ENCODE measurements at regions not wholly inside any gene's neighbourhood (a gene's known extent, or its start where the extent isn't known, plus 50 kb on each side); places are given as distances from the start of the nearest gene placed in this dataset.

GRCh38 chr21:35414056-35414455 lies 365.0 kb upstream of the RUNX1 start:
- DNase-seq = no peak

DNA sequence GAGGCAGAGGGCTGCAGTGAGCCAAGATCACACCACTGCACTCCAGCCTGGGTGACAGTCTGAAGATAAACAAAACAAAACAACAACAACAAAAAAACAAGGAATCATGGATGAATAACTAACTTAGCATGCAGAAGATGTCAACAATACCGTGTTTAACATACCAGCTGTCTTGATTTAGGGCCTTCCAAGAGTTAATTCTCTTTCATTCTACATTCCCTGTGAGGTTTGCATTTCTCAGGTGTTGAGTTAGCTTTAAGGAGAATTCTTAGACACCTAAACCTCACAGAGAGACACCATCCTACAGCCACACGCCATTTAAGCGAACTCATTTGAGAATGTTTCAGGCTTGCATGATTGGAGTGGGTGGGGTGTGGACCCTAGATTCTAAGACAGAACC lies 363.1 kb upstream of the RUNX1 start:
- DNase-seq = no peak

- no peak for DNase-seq
Measured at GRCh38 chr21:35411434-35411833, 362.3 kb upstream of the RUNX1 start.

DNA sequence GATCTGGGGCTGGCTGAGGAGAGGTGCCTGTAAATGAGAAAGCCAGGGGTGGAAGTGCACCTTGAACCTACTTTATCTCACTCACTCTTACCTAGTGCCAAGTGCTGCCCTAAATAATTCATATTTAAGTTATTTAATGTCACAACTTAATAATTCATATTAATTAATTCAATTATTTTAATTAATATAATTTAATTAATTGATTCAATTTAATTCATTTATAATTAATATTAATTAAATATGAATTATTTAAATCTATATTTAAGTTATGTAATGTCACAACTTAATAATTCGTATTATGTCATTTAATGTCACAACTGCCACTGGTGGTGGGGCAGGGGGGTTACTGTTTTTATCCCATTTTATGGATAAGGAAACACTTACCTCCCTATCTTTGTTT lies 361.6 kb upstream of the RUNX1 start:
- no peak for DNase-seq

- no peak for DNase-seq
Measured at GRCh38 chr21:35410123-35410522, 361.0 kb upstream of the RUNX1 start.

DNA sequence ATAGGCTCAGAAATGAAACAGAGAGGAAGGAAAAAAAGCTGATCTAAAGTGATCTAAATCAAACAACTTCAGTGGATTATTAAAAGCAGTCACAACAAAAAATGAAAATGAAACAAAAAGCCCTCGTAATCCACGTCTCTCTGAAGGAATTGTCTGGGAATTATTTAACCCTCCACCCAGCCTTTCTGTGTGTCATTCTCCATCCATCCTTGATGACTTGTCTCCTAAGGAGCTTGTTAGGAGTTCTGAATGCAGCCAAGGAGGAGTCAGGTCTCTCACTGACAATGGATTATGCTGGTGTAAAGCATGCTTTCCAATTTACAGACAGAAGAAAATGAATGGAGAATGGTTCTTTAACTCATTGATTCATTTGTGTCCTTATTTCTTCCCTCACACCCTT lies 359.3 kb upstream of the RUNX1 start:
- peak; percentile 35 for DNase-seq

- DNase-seq = no peak
Measured at GRCh38 chr21:35406635-35407034, 357.5 kb upstream of the RUNX1 start.

DNA sequence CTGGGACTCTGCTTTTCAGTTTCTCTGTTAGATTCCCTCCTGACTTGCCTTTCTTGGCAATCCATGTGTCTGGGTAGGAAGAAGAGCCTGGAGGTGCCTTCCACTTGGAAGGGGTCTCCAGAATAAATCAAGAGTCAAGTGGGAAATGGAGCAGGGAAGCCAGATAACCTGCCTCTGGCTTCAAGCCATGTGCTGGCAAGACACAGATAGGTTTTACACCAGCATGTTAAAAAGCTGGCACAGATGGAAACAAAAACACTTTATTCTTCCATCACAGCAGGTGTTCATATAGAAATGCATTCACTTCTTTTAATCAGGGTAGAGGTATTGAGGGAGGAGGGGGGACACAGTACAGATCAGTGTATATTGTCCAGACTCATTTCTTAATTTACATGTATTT lies 356.9 kb upstream of the RUNX1 start:
- no peak for DNase-seq

DNA sequence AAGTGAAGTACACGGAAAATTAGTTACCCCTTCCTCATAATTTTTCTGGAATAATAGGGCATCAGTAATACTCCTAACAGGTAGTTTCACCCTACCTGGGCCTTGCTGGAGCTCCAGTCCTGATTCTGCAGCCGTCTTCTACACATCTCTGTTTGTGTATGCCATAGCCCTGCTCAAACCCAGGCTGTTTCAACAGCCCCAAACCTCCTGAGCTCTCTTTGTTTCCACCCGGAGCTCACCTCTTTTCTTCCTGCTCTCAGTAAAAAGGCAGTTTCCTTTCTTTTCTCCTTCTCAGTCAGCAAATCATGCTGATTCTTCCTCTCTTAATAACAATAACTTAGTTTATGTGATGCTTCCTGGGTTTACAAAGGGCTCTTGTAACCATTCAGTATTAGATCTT lies 355.1 kb upstream of the RUNX1 start:
- DNase-seq = no peak

- no peak for DNase-seq
Measured at GRCh38 chr21:35402061-35402460, 353.0 kb upstream of the RUNX1 start.

DNA sequence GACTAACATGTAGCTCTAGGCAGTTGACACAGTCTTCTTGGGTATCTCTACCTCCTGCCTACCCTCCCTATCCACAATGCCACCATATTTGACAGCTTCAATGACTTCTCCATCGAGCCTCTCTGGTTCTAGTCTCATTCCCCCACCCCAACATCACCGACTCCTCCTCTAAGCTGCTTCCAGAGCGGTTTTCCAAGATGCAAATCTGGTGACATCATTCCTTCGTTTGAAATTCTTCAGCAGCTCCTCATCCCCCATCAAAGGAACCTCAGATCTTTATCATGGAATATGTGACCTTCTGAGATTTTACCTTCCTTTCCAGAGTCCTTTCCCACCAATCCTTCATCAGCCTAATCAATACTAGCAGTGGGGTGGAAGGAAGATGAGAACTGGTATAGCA lies 352.4 kb upstream of the RUNX1 start:
- DNase-seq = no peak

DNA sequence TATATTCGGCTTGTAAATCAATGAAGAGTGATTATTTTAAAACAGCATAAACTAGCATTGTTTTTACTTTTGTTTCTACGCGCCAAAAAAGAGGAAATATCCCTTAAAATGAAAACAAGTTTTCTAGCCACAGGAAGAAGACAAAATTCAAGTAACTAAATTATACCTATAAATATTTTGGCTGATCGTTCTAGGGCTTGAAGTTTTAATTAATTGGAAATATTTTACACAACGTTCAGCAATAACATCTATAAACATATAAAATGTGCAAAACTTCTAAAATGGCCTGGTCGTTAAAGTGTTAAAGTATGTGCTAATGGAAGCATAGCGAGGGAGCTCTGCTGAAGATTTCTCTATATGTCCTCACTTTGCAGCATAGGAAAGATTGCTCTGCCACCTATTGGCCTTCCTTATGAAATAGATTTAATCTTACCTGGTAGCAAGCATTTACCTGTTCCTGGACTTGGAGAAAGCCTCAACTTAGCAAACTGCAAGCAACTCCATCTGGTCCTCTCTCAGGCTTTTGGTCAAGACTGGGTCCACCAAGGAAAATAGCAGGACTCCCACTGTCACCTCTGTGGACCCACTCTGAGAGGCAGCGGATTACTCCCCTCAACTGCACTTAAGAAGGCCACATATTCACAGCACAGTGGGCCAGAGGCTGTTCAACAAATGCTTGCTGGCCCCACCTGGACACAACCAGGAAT lies 351.3 kb upstream of the RUNX1 start:
- peak; percentile 47 for DNase-seq

GRCh38 chr21:35399706-35400105 lies 350.6 kb upstream of the RUNX1 start:
- no peak for DNase-seq

DNA sequence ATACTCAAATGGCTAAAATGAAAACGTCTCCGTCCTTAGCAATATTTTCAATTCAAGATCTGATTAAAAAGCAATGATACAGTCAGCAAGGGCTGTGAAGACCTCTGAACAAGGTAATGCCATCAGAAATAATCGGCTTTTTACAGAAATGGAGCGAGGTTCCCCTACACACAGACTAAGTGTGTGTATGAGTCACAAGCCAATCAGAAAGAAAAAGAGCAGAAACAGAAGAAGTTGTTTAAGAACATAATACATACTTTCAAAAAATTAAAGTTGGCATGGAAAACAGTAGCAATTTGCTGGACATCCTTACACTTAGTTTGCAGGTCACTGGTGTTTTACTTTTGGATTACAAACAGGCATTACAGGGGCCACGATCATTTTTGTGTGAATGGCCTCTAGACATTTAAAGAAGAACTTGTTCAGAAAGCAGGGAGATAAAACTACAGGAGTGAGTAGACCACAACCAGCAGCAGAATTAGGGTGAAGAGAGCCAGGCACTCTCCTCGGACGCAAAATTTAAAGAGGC lies 350.0 kb upstream of the RUNX1 start:
- DNase-seq = peak; percentile 59

DNA sequence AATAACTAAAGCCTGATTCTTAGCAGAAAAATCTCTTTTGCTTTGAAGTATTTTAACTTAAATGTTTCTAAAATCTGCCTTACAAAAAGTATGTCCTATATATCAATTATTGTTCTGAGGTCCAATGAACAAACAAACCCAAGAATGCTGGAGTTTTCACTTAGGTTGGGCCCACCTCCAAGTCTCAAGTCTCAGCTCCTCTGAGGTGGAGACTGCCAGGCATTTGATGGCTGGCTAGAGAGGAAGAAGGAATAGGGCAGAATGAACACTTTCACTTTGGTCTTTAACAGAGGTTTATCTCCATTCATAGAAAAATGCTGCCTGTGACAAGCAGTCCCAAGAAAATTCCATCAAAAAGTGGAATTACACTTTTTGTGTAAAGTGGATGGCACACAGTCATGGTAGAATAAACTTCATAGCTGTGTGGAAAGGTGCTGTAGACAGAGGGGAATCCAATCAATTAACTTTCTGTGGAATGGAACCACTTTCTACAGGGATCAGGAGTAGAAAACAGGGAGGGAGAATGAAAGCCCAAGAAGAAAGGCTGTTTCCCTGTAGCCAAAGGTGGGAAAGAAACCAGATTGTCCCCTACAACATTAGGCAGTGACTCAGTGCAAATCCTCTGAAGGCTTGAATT lies 349.4 kb upstream of the RUNX1 start:
- DNase-seq = peak; percentile 56

GRCh38 chr21:35397781-35398180 lies 348.7 kb upstream of the RUNX1 start:
- DNase-seq = no peak

GRCh38 chr21:35396655-35397054 lies 347.6 kb upstream of the RUNX1 start:
- no peak for DNase-seq

- peak; percentile 81 for DNase-seq
Measured at GRCh38 chr21:35395728-35396127, 346.6 kb upstream of the RUNX1 start.

- peak; percentile 56 for DNase-seq
Measured at GRCh38 chr21:35394634-35395369, 345.7 kb upstream of the RUNX1 start.

DNA sequence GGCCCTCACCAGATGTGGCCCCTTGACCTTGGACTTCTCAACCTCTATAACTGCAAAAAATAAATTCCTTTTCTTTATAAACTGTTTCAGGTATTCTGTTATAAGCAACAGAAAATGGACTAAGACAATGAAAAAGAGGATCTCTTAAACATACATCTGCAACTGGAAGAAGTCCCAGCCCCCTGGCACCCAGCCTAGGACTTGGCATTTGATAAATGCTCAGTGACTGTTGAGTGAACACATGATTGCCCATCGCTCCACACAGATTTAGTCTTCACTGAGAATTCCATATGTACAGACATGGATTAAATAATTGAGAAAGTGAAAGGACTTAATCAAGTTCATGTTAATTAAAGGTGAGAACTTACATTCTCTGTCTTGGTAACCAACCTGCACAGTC lies 344.9 kb upstream of the RUNX1 start:
- no peak for DNase-seq

GRCh38 chr21:35390013-35390776 lies 341.1 kb upstream of the RUNX1 start:
- no peak for DNase-seq

DNA sequence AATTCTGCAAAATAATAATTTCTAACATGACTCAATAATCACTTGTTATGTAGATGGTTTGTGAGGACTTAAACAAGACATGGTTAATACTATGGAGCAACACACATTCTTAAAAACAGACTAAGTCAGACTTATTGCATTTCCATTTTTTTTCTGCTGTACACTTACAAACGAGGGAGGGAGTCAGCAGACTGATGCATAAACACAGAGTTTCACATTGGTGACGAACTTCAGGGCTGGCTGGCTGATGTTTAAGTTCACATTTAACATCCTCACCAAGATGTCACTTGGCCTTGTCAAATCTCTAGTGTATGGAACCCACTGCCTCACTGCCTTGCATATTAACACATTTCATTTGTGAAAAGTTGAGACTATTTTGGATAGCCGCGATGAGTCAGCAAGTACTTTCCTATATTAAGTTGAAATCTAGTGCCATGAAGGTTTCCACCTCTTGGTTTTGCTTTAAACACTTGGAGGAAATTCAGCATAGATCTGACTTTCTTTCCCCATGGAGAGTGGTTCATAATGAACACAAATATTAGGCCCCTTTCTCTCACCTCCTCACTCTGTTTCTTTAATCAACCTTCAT lies 337.5 kb upstream of the RUNX1 start:
- DNase-seq = no peak

DNA sequence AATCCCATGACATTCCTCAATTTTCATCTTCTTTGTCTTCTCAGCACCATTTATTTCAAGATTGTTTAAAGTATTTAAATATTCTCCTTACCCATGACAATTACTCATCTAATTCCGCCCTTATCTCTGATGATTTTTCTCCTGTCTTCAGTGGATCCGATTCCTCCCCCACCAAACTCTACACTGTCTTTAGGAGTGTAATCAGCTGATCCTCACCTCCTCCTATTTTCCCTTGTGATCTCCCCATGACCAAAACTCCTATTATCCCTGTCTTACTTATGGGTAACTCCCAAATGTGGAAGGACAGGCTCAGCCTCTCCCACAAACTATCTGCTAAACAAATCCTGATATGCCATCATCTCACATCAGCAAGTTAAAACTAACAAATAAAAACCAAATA lies 335.3 kb upstream of the RUNX1 start:
- DNase-seq = no peak

All from inflammatory macrophage treated with lipopolysaccharide for 4 hours (primary cell).